WTC11 (cell line): ENCODE measurements at regions not wholly inside any gene's neighbourhood (a gene's known extent, or its start where the extent isn't known, plus 50 kb on each side); places are given as distances from the start of the nearest gene placed in this dataset.

Experiments used
- ATAC-seq: fragments of 200-7000 bp; cut with Tn5 transposase; 2 replicates; pipeline ENCODE4 v1.10.0; 2021; ENCODE audit warnings: mild to moderate bottlenecking, moderate library complexity
- CTCF ChIA-PET: fragments of 300-600 bp; sonication (Branson Sonifier 250); formaldehyde crosslinking; loops from one replicate; lab custom pipeline; 2021; ENCODE audit warnings: antibody characterized with exemption; lab: Charles Lee
- POLR2A ChIA-PET: fragments of 350-600 bp; sonication (Branson Sonifier 250); formaldehyde crosslinking; loops from one replicate; lab custom pipeline; 2021; ENCODE audit warnings: antibody characterized with exemption; lab: Charles Lee
- DNase-seq: peaks from one replicate; pipeline ENCODE4 v3.0.0; 2021; ENCODE audit warnings: low spot score
- H3K27ac Mint-ChIP-seq: 2 replicates; pipeline ENCODE4 v1.8.0; 2021; ENCODE audit warnings: mixed read lengths
- H3K27me3 Mint-ChIP-seq: 2 replicates; pipeline ENCODE4 v1.8.0; 2021; ENCODE audit warnings: low read depth, mild to moderate bottlenecking, moderate library complexity, mixed read lengths
- H3K36me3 Mint-ChIP-seq: 2 replicates; pipeline ENCODE4 v1.8.0; 2021; ENCODE audit warnings: mixed read lengths
- H3K4me1 Mint-ChIP-seq: 2 replicates; pipeline ENCODE4 v1.8.0; 2022; ENCODE audit warnings: mixed read lengths
- H3K4me3 Mint-ChIP-seq: 2 replicates; pipeline ENCODE4 v1.8.0; 2021; ENCODE audit warnings: mild to moderate bottlenecking, moderate library complexity, mixed read lengths
- H3K9me3 Mint-ChIP-seq: 2 replicates; pipeline ENCODE4 v1.8.0; 2021; ENCODE audit warnings: mixed read lengths
- AFF4 ChIP-seq: sonication (generic); formaldehyde crosslinking; IDR thresholded peaks from 2 replicates; pipeline ENCODE4 v1.8.1; 2023; ENCODE audit warnings: mild to moderate bottlenecking, missing genetic modification reagents, borderline replicate concordance
- E2F1 ChIP-seq: sonication (generic); formaldehyde crosslinking; IDR thresholded peaks from 2 replicates; pipeline ENCODE4 v1.8.0; 2022; ENCODE audit warnings: mild to moderate bottlenecking, missing genetic modification reagents
- ETV6 ChIP-seq: sonication (generic); formaldehyde crosslinking; IDR thresholded peaks from 2 replicates; pipeline ENCODE4 v1.8.1; 2022; ENCODE audit warnings: mild to moderate bottlenecking, missing genetic modification reagents
- FOXK1 ChIP-seq: sonication (generic); formaldehyde crosslinking; IDR thresholded peaks from 2 replicates; pipeline ENCODE4 v1.8.0; 2022; ENCODE audit warnings: mild to moderate bottlenecking, moderate library complexity, missing genetic modification reagents
- FOXP1 ChIP-seq: sonication (generic); formaldehyde crosslinking; IDR thresholded peaks from 2 replicates; pipeline ENCODE4 v1.8.0; 2022; ENCODE audit warnings: missing genetic modification reagents, mild to moderate bottlenecking, moderate library complexity, borderline replicate concordance
- GABPB1 ChIP-seq: sonication (generic); formaldehyde crosslinking; IDR thresholded peaks from 2 replicates; pipeline ENCODE4 v1.8.1; 2023; ENCODE audit warnings: mild to moderate bottlenecking, missing genetic modification reagents
- NFE2L1 ChIP-seq: sonication (generic); formaldehyde crosslinking; IDR thresholded peaks from 2 replicates; pipeline ENCODE4 v1.8.1; 2023; ENCODE audit warnings: missing genetic modification reagents
- NR2C2 ChIP-seq: sonication (generic); formaldehyde crosslinking; IDR thresholded peaks from 2 replicates; pipeline ENCODE4 v1.8.0; 2022; ENCODE audit warnings: mild to moderate bottlenecking, missing genetic modification reagents
- SMAD3 ChIP-seq: sonication (generic); formaldehyde crosslinking; IDR thresholded peaks from 2 replicates; pipeline ENCODE4 v1.8.0; 2022; ENCODE audit warnings: missing genetic modification reagents, mild to moderate bottlenecking, borderline replicate concordance
- ZBTB43 ChIP-seq: sonication (generic); formaldehyde crosslinking; IDR thresholded peaks from 2 replicates; pipeline ENCODE4 v1.8.1; 2023; ENCODE audit warnings: mild to moderate bottlenecking, missing genetic modification reagents
- ZNF121 ChIP-seq: sonication (generic); formaldehyde crosslinking; IDR thresholded peaks from 2 replicates; pipeline ENCODE4 v1.8.0; 2023; ENCODE audit warnings: missing genetic modification reagents
- ZNF317 ChIP-seq: sonication (generic); formaldehyde crosslinking; IDR thresholded peaks from 2 replicates; pipeline ENCODE4 v1.8.1; 2023; ENCODE audit warnings: low read depth, mild to moderate bottlenecking, moderate library complexity, missing genetic modification reagents, borderline replicate concordance
- ZNF425 ChIP-seq: fragments of 250-450 bp; sonication (Bioruptor Pico); conservative IDR thresholded peaks from 2 replicates; pipeline ENCODE4 v1.9.0; 2021; ENCODE audit warnings: mild to moderate bottlenecking
- ZNF671 ChIP-seq: fragments of 250-450 bp; sonication (Bioruptor Pico); IDR thresholded peaks from 2 replicates; pipeline ENCODE4 v1.8.0; 2021; ENCODE audit warnings: mild to moderate bottlenecking

- ATAC-seq (no peak), DNase-seq (no peak)
- ChIA-PET CTCF (no interaction called here), POLR2A (interaction anchor here (0.7 kb wide), 1 partner anchor 18 kb away, joined by 4 read pairs; no protein-coding TSS in a partner anchor)
- peaks cover 12% of the 10 kb centered on the region for H3K36me3 Mint-ChIP-seq
- no peaks in the 10 kb centered on the region for H3K27me3 Mint-ChIP-seq
- peaks cover 67% of the 10 kb centered on the region for H3K4me1 Mint-ChIP-seq
- TF ChIP-seq SMAD3 (no peak), ZNF121 (CRISPR knock-in tag) (peak; percentile 78)
- peak overlapping the region; percentile 65; the same call in 1 of the 2 replicates for H3K27ac Mint-ChIP-seq
- no peak overlapping the region for H3K4me3 Mint-ChIP-seq
- peaks cover 7% of the 10 kb centered on the region for H3K9me3 Mint-ChIP-seq
Observed at GRCh38 chr5:154694159-154694558, 61.0 kb upstream of the LARP1 start.

- TF ChIP-seq E2F1 (CRISPR knock-in tag) = no peak
- 0 out of 2 replicates have a peak, but pooled peaks have one; percentile 25 for TF ChIP-seq FOXP1 (CRISPR knock-in tag)
- peak; percentile 30 for DNase-seq
- H3K27ac Mint-ChIP-seq = peak overlapping the region; percentile 70
- H3K4me3 Mint-ChIP-seq = no peak overlapping the region
- POLR2A ChIA-PET = no interaction called here
- CTCF ChIA-PET = interaction anchor here (1.2 to 1.7 kb wide), 2 partner anchors 40 kb away, joined by 4 to 5 read pairs; no protein-coding TSS in a partner anchor
- no peak for ATAC-seq
- no peaks in the 10 kb centered on the region for H3K27me3 Mint-ChIP-seq
- H3K4me1 Mint-ChIP-seq = peaks cover 33% of the 10 kb centered on the region
- peaks cover 17% of the 10 kb centered on the region for H3K9me3 Mint-ChIP-seq
- peaks cover 28% of the 10 kb centered on the region for H3K36me3 Mint-ChIP-seq
Observed at GRCh38 chr5:154690488-154690887, 64.7 kb upstream of the LARP1 start.

- no peak for DNase-seq
- H3K27me3 Mint-ChIP-seq = no peaks in the 10 kb centered on the region
- no peak overlapping the region for H3K27ac Mint-ChIP-seq
- TF ChIP-seq AFF4 (CRISPR knock-in tag) (no peak), ZBTB43 (CRISPR knock-in tag) (no peak), ZNF671 (no peak), NR2C2 (CRISPR knock-in tag) (no peak), FOXK1 (CRISPR knock-in tag) (no peak), NFE2L1 (CRISPR knock-in tag) (no peak), ZNF425 (CRISPR knock-in tag) (no peak), ZNF317 (CRISPR knock-in tag) (peak; percentile 100), ETV6 (CRISPR knock-in tag) (no peak), ZNF121 (CRISPR knock-in tag) (0 out of 2 replicates have a peak, but pooled peaks have one; percentile 9), GABPB1 (no peak)
- TF ChIP-seq, all 79 proteins: peak for 2
- peaks cover 10% of the 10 kb centered on the region for H3K9me3 Mint-ChIP-seq
- peaks cover 24% of the 10 kb centered on the region for H3K4me1 Mint-ChIP-seq
- ChIA-PET POLR2A (no interaction called here), CTCF (no interaction called here)
- no peak for ATAC-seq
- H3K4me3 Mint-ChIP-seq = no peak overlapping the region
- peaks cover 26% of the 10 kb centered on the region for H3K36me3 Mint-ChIP-seq
Observed at GRCh38 chr5:154686490-154686889, 68.7 kb upstream of the LARP1 start.
